ENCODE measurements at regions not wholly inside any gene's neighbourhood (a gene's known extent, or its start where the extent isn't known, plus 50 kb on each side); places are given as distances from the start of the nearest gene placed in this dataset.

- H3K4me3 Mint-ChIP-seq (ENCODE audit: unreplicated experiment), result no peak overlapping the region
- no peaks in the 10 kb centered on the region; the same call in 1 of the 2 replicates for H3K27me3 ChIP-seq (replicated peaks; ENCODE audit: control insufficient read depth, insufficient read depth, low read length)
- peaks cover 5% of the 10 kb centered on the region for H3K27me3 Mint-ChIP-seq (ENCODE audit: insufficient read depth, unreplicated experiment)
- no TSS peak for BruUV-seq (replicated peaks)
- ChIA-PET CTCF (no interaction called here), POLR2A (no interaction called here)
- H3K36me3 Mint-ChIP-seq (ENCODE audit: insufficient read depth, unreplicated experiment), result no peaks in the 10 kb centered on the region
- H3K4me1 Mint-ChIP-seq (ENCODE audit: low read depth, unreplicated experiment), result no peaks in the 10 kb centered on the region
- no peaks in the 10 kb centered on the region for H3K9me3 ChIP-seq
- H3K9me3 Mint-ChIP-seq (ENCODE audit: unreplicated experiment), result no peaks in the 10 kb centered on the region
- intact Hi-C loops (cut with micrococcal nuclease; ENCODE audit: unreplicated experiment), result no loop called here
- no peak for DNase-seq
- H3K4me3 ChIP-seq (ENCODE audit: low read depth, low read length), result no peak overlapping the region
- no peak for TF ChIP-seq CTCF (IDR thresholded peaks at IDR 0.05; ENCODE audit: insufficient read depth in 1 of 2, low read depth in 1 of 2, low read length in 1 of 2, severe bottlenecking in 1 of 2, unreplicated experiment in 1 of 2)
- no peak overlapping the region for H3K27ac Mint-ChIP-seq (ENCODE audit: unreplicated experiment)
- no peaks in the 10 kb centered on the region for H3K36me3 ChIP-seq (ENCODE audit: control insufficient read depth, insufficient read depth, low read length)
- no peaks in the 10 kb centered on the region for H3K4me1 ChIP-seq
Observed at GRCh38 chr5:57576317-57576716, 93.7 kb upstream of the ACTBL2 start.

- intact Hi-C loops (cut with micrococcal nuclease; ENCODE audit: unreplicated experiment), result no loop called here
- H3K4me1 Mint-ChIP-seq (ENCODE audit: low read depth, unreplicated experiment), result no peaks in the 10 kb centered on the region
- Histone ChIP-seq H3K27me3 (replicated peaks; ENCODE audit: control insufficient read depth, insufficient read depth, low read length) (no peaks in the 10 kb centered on the region; the same call in 1 of the 2 replicates), H3K36me3 (ENCODE audit: control insufficient read depth, insufficient read depth, low read length) (no peaks in the 10 kb centered on the region), H3K9me3 (no peaks in the 10 kb centered on the region), H3K4me1 (no peaks in the 10 kb centered on the region), H3K4me3 (ENCODE audit: low read depth, low read length) (no peak overlapping the region)
- BruUV-seq (replicated peaks), result no TSS peak
- H3K9me3 Mint-ChIP-seq (ENCODE audit: unreplicated experiment), result no peaks in the 10 kb centered on the region
- POLR2A ChIA-PET, result no interaction called here
- H3K36me3 Mint-ChIP-seq (ENCODE audit: insufficient read depth, unreplicated experiment), result no peaks in the 10 kb centered on the region
- no peak for TF ChIP-seq CTCF (IDR thresholded peaks at IDR 0.05; ENCODE audit: insufficient read depth in 1 of 2, low read depth in 1 of 2, low read length in 1 of 2, severe bottlenecking in 1 of 2, unreplicated experiment in 1 of 2)
- H3K27ac Mint-ChIP-seq (ENCODE audit: unreplicated experiment), result no peak overlapping the region
- CTCF ChIA-PET, result no interaction called here
- H3K27me3 Mint-ChIP-seq (ENCODE audit: insufficient read depth, unreplicated experiment), result peaks cover 5% of the 10 kb centered on the region
- DNase-seq, result no peak
- no peak overlapping the region for H3K4me3 Mint-ChIP-seq (ENCODE audit: unreplicated experiment)
Observed at GRCh38 chr5:57575839-57576238, 93.2 kb upstream of the ACTBL2 start.

GRCh38 chr5:57572461-57572860 is 89.8 kb upstream of the ACTBL2 start:
- no peaks in the 10 kb centered on the region for H3K36me3 Mint-ChIP-seq (ENCODE audit: insufficient read depth, unreplicated experiment)
- H3K4me3 Mint-ChIP-seq (ENCODE audit: unreplicated experiment), result no peak overlapping the region
- no TSS peak for BruUV-seq (replicated peaks)
- CTCF ChIA-PET, result no interaction called here
- TF ChIP-seq CTCF (IDR thresholded peaks at IDR 0.05; ENCODE audit: insufficient read depth in 1 of 2, low read depth in 1 of 2, low read length in 1 of 2, severe bottlenecking in 1 of 2, unreplicated experiment in 1 of 2), result no peak
- H3K27me3 ChIP-seq (replicated peaks; ENCODE audit: control insufficient read depth, insufficient read depth, low read length), result no peaks in the 10 kb centered on the region; the same call in 1 of the 2 replicates
- no peak overlapping the region for H3K4me3 ChIP-seq (ENCODE audit: low read depth, low read length)
- no peak for DNase-seq
- no peak overlapping the region for H3K27ac Mint-ChIP-seq (ENCODE audit: unreplicated experiment)
- POLR2A ChIA-PET, result no interaction called here
- peaks cover 5% of the 10 kb centered on the region for H3K27me3 Mint-ChIP-seq (ENCODE audit: insufficient read depth, unreplicated experiment)
- no peaks in the 10 kb centered on the region for H3K9me3 Mint-ChIP-seq (ENCODE audit: unreplicated experiment)
- H3K9me3 ChIP-seq, result no peaks in the 10 kb centered on the region
- no peaks in the 10 kb centered on the region for H3K36me3 ChIP-seq (ENCODE audit: control insufficient read depth, insufficient read depth, low read length)
- no peaks in the 10 kb centered on the region for H3K4me1 Mint-ChIP-seq (ENCODE audit: low read depth, unreplicated experiment)
- intact Hi-C loops (cut with micrococcal nuclease; ENCODE audit: unreplicated experiment), result no loop called here
- no peaks in the 10 kb centered on the region for H3K4me1 ChIP-seq
